Upper lobe of left lung (tissue), 6 donors: ENCODE measurements at regions not wholly inside any gene's neighbourhood (a gene's known extent, or its start where the extent isn't known, plus 50 kb on each side); places are given as distances from the start of the nearest gene placed in this dataset.
"Not testable (repeated sequence)": the region's sequence is repeated elsewhere in the genome, so short reads cannot be mapped to it uniquely, and the experiment has no call there.

Experiments used
- ATAC-seq, 2 donors: fragments of 200-7000 bp; cut with Tn5 transposase; one replicate each; pipeline ENCODE4 v1.9.1; 2022; ENCODE audit warnings: mild to moderate bottlenecking in 2 of 2, moderate library complexity in 2 of 2; ENCODE audit not compliant: low FRiP score in 2 of 2
- DNase-seq, 2 donors: peaks; one replicate each; pipeline ENCODE4 v3.0.0-alpha.2; 2019 to 2020
- H3K27ac ChIP-seq, 4 donors: fragments of 200-600 bp; sonication (generic); one replicate each; pipeline ENCODE4 v1.5.1; 2016 to 2019
- H3K27me3 ChIP-seq, 4 donors: fragments of 200-600 bp; sonication (generic); one replicate each; pipeline ENCODE4 v1.5.1; 2017 to 2019
- H3K36me3 ChIP-seq, 4 donors: fragments of 200-600 bp; sonication (generic); one replicate each; pipeline ENCODE4 v1.5.1; 2016 to 2019
- H3K4me1 ChIP-seq, 4 donors: fragments of 200-600 bp; sonication (generic); one replicate each; pipeline ENCODE4 v1.5.1; 2018 to 2019
- H3K4me3 ChIP-seq, 4 donors: fragments of 200-600 bp; sonication (generic); one replicate each; pipeline ENCODE4 v1.5.1; 2017 to 2019; ENCODE audit warnings: mild to moderate bottlenecking in 2 of 4, moderate library complexity in 1 of 4
- H3K9me3 ChIP-seq, 4 donors: fragments of 200-600 bp; sonication (generic); one replicate each; pipeline ENCODE4 v1.5.1; 2018 to 2019
- EP300 ChIP-seq, 4 donors: sonication (generic); formaldehyde crosslinking; IDR thresholded peaks; one replicate each; pipeline ENCODE4 v1.5.1; 2017; ENCODE audit warnings: antibody characterized with exemption in 4 of 4, control low read depth in 2 of 4
- POLR2A ChIP-seq, 4 donors: fragments of 450-650 bp; IDR thresholded peaks; one replicate each; pipeline ENCODE4 v1.5.1; 2016 to 2017; ENCODE audit warnings: antibody characterized with exemption in 4 of 4, mild to moderate bottlenecking in 2 of 4
- POLR2AphosphoS5 ChIP-seq, 2 donors: sonication (generic); formaldehyde crosslinking; IDR thresholded peaks; one replicate each; pipeline ENCODE4 v1.5.1; 2017; ENCODE audit warnings: antibody characterized with exemption in 2 of 2
- WGBS, 2 donors: methylation state at CpG; one replicate each; pipeline ENCODE4 v1.1.5; 2017 to 2018; 5-methylcytosine and 5-hydroxymethylcytosine counted together
- TF ChIP-seq, protein P1 (sequence below), 6 experiments: fragments of 450-650 bp in 4 of 6; fragments of 200-600 bp in 2 of 6; sonication (generic) in 2 of 6; IDR thresholded peaks; one replicate each; pipeline ENCODE4 v1.5.1; 2016 to 2019; ENCODE audit warnings: antibody characterized with exemption in 6 of 6
- donor health status: DM: no; HTN: no; CAD: no; lungs with moderate emphysema.
- donor health status: DM: no; HTN: yes; CAD: no; lungs with severe emphysema.

DNA sequence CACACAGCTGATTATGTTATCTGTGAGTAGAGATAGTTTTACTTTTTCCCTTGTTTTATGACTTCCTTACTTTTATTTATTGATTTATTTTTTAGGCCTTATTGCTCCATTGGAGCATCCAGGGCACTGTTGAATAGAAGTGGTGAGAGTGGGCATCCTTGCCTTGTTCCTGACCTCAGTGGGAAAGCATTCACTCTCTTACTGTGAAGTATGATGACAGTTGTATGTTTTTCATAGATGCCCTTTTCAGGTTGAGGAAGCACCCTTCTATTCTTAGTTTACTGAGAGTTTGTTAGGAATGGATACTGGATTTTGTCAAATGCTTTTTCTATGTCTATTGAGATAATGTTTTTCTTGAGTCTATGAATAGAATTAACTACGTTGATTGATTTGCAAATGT, 88.6 kb downstream of the XRCC2 start:
- ATAC-seq: no peak
- no peaks in the 10 kb centered on the region for H3K9me3 ChIP-seq
- 85 to 91% methylated on average over 1 of the region's 1 CpG for WGBS, 2 donors

DNA sequence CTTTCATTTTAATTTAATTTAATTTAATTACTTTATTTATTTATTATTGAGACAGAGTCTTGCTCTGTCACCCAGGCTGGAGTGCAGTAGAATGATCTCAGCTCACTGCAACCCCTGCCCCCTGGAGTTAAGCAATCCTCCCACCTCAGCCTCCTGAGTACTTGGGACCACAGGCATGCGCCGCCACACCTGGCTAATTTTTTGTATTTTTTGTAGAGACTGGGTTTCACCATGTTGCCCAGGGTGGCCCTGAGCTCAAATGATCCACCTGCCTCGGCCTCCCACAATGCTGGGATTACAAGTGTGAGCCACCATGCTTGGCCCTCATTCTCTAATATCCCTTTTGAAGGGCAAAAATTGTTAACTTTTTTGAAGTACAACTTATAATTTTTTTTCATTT, 92.9 kb downstream of the XRCC2 start:
- 61 to 96% methylated on average over 3 of the region's 3 CpGs for WGBS, 2 donors
- Histone ChIP-seq H3K9me3 (no peaks in the 10 kb centered on the region), H3K36me3 (no peaks in the 10 kb centered on the region), H3K27me3 (no peaks in the 10 kb centered on the region), H3K4me3 (no peak overlapping the region), H3K4me1 (no peaks in the 10 kb centered on the region), H3K27ac (no peak overlapping the region)
- TF ChIP-seq POLR2AphosphoS5 (IDR thresholded peaks at IDR 0.05) (no peak), POLR2A (IDR thresholded peaks at IDR 0.05) (no peak), EP300 (IDR thresholded peaks at IDR 0.05) (no peak)
- TF ChIP-seq, protein P1, sequence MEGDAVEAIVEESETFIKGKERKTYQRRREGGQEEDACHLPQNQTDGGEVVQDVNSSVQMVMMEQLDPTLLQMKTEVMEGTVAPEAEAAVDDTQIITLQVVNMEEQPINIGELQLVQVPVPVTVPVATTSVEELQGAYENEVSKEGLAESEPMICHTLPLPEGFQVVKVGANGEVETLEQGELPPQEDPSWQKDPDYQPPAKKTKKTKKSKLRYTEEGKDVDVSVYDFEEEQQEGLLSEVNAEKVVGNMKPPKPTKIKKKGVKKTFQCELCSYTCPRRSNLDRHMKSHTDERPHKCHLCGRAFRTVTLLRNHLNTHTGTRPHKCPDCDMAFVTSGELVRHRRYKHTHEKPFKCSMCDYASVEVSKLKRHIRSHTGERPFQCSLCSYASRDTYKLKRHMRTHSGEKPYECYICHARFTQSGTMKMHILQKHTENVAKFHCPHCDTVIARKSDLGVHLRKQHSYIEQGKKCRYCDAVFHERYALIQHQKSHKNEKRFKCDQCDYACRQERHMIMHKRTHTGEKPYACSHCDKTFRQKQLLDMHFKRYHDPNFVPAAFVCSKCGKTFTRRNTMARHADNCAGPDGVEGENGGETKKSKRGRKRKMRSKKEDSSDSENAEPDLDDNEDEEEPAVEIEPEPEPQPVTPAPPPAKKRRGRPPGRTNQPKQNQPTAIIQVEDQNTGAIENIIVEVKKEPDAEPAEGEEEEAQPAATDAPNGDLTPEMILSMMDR (IDR thresholded peaks at IDR 0.05): no peak
- DNase-seq (no peak), ATAC-seq (no peak)

More for the DNA sequence above, 88.6 kb downstream of the XRCC2 start:
- Histone ChIP-seq H3K27ac (no peak overlapping the region), H3K27me3 (no peaks in the 10 kb centered on the region), H3K4me3 (no peak overlapping the region), H3K36me3 (no peaks in the 10 kb centered on the region), H3K4me1 (peaks cover 0 to 5% (median 0%) of the 10 kb centered on the region in 4 donors)
- TF ChIP-seq POLR2A (IDR thresholded peaks at IDR 0.05): no peak
- TF ChIP-seq POLR2AphosphoS5 (IDR thresholded peaks at IDR 0.05): no peak
- TF ChIP-seq, protein P1 (IDR thresholded peaks at IDR 0.05): no peak
- TF ChIP-seq EP300 (IDR thresholded peaks at IDR 0.05): no peak
- no peak for DNase-seq

DNA sequence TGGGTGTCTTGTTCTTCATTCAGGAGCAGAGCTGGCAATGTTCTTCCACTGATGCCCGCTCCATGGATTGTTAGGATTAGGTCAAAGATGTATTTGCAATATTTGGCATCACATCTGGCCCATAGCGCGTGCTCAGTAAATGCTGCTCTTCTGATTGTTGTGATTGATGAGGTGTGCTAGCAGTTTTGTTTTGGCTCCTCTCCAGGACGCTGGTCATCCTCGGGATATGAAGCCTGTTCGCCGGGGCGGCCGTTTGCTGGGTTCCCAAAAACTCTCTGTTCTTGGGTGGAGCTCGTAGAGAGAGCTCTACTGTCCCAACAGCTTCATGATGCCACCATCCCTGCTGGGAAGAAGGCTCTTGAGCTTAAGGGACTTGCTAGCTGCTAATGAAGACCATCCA, 96.9 kb downstream of the XRCC2 start:
- ATAC-seq: peak in 1 of 2 donors; percentile 23

DNA sequence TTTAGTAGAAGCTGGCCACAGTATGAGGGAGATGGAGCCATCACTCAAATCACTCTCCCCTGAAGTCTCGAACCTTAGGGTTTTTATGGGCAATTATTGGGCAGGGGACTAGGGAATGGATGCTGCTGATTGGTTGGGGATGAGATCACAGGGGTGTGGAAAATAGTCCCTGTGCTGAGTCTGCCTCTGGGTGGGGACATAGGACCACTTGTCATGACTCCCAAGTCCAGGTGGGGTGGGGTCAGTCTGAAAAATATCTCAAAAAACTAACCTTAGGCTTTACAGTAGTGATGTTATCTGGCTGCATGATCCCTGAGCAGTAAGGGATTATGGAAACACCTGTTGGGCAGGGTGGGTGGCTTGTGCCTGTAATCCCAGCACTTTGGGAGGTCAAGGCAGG, 98.6 kb downstream of the XRCC2 start:
- no peak overlapping the region for H3K27ac ChIP-seq
- TF ChIP-seq, protein P1 (IDR thresholded peaks at IDR 0.05): no peak
- TF ChIP-seq EP300 (IDR thresholded peaks at IDR 0.05) (no peak), POLR2A (IDR thresholded peaks at IDR 0.05) (no peak), POLR2AphosphoS5 (IDR thresholded peaks at IDR 0.05) (no peak)
- ATAC-seq (no peak), DNase-seq (no peak)
- WGBS, 2 donors: 0 to 92% methylated on average over 1 of the region's 1 CpG
- H3K9me3 ChIP-seq: no peaks in the 10 kb centered on the region
- no peaks in the 10 kb centered on the region for H3K36me3 ChIP-seq
- no peaks in the 10 kb centered on the region for H3K27me3 ChIP-seq
- no peaks in the 10 kb centered on the region for H3K4me1 ChIP-seq
- no peak overlapping the region for H3K4me3 ChIP-seq

More for the DNA sequence above, 96.9 kb downstream of the XRCC2 start:
- Histone ChIP-seq H3K9me3 (no peaks in the 10 kb centered on the region), H3K27me3 (no peaks in the 10 kb centered on the region), H3K27ac (no peak overlapping the region), H3K36me3 (no peaks in the 10 kb centered on the region), H3K4me3 (no peak overlapping the region), H3K4me1 (no peaks in the 10 kb centered on the region)
- no peak for DNase-seq
- WGBS, 2 donors: 58 to 82% methylated on average over 10 of the region's 10 CpGs
- TF ChIP-seq, protein P1 (IDR thresholded peaks at IDR 0.05): no peak
- TF ChIP-seq EP300 (IDR thresholded peaks at IDR 0.05) (no peak), POLR2AphosphoS5 (IDR thresholded peaks at IDR 0.05) (no peak), POLR2A (IDR thresholded peaks at IDR 0.05) (no peak)

DNA sequence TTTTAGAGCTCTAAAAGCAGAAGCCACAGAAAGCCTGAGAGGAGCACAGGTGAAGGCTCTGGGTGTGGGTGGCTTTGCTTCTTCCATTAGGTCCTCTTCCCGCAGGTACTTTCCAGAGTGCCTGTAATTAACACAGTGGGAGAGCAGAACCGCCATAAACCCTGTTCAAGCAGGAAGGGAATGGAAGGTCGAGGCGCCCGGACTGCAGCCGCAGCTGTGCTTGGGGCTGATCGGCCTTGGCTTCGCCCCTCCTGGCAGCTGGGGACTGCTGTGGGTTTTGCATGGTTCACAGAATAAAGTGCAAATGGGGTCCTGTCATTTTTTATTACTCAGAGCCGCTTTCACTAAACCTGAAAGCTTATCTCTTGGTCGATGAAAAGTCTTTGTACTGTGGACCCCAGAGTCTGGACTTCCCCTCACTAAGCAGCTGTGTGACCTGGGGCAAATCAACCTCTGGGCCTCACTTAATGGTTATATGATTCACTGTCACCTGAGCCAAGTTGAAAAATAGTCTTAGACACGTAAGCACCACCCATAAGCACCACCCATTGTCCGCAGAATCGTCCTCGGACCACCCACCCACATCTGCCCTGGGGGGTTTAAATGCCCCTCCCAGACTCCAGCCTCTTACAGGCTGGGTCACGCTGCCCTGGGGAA, 100.9 kb downstream of the XRCC2 start:
- Histone ChIP-seq H3K9me3 (no peaks in the 10 kb centered on the region), H3K27me3 (no peaks in the 10 kb centered on the region), H3K36me3 (no peaks in the 10 kb centered on the region), H3K4me3 (no peak overlapping the region), H3K4me1 (no peaks in the 10 kb centered on the region), H3K27ac (no peak overlapping the region)
- TF ChIP-seq EP300 (IDR thresholded peaks at IDR 0.05) (no peak), POLR2A (IDR thresholded peaks at IDR 0.05) (no peak)
- TF ChIP-seq, protein P1 (IDR thresholded peaks at IDR 0.05): no peak
- ATAC-seq: no peak
- WGBS, 2 donors: 78 to 81% methylated on average over 13 to 15 of the region's 15 CpGs
- peak in 1 of 2 donors; percentile 43 for DNase-seq

DNA sequence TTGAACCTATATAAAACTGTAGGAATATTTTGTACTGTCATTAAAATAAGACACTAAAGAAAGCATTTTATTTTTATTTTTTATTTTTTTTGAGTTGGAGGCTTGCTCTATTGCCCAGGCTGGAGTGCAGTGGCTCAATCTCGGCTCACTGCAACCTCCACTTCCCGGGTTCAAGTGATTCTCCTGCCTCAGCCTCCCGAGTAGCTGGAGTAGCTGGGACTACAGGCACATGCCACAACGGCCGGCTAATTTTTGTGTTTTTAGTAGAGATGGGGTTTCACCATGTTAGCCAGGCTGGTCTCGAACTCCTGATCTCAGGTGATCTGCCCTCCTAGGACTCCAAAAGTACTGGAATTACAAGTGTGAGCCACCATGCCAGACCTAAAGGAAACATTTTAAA, 102.8 kb downstream of the XRCC2 start:
- H3K4me3 ChIP-seq, H3K36me3 ChIP-seq, H3K27me3 ChIP-seq, H3K9me3 ChIP-seq, ATAC-seq, H3K4me1 ChIP-seq, DNase-seq, H3K27ac ChIP-seq: not testable (repeated sequence)
- 80 to 90% methylated on average over 6 of the region's 6 CpGs for WGBS, 2 donors
